ENCODE measurements at regions not wholly inside any gene's neighbourhood (a gene's known extent, or its start where the extent isn't known, plus 50 kb on each side); places are given as distances from the start of the nearest gene placed in this dataset.

GRCh38 chr5:74094782-74095108 lies 468.7 kb downstream of the ARHGEF28 start (continued):
- no peak for TF ChIP-seq RFX5 (IDR thresholded peaks at IDR 0.05; ENCODE audit: borderline replicate concordance, low read depth, low read length)
- TF ChIP-seq SP2 (IDR thresholded peaks at IDR 0.05; ENCODE audit: low read length): no peak
- TF ChIP-seq RNF2 (IDR thresholded peaks at IDR 0.05; ENCODE audit: borderline replicate concordance, low read depth, low read length, missing control alignments, poor library complexity, severe bottlenecking): no peak
- TF ChIP-seq SP1 (IDR thresholded peaks at IDR 0.05; ENCODE audit: low read depth, low read length): no peak
- no peak for TF ChIP-seq TEAD4 (IDR thresholded peaks at IDR 0.05; ENCODE audit: low read depth, low read length)
